ENCODE measurements at regions not wholly inside any gene's neighbourhood (a gene's known extent, or its start where the extent isn't known, plus 50 kb on each side); places are given as distances from the start of the nearest gene placed in this dataset.

DNA sequence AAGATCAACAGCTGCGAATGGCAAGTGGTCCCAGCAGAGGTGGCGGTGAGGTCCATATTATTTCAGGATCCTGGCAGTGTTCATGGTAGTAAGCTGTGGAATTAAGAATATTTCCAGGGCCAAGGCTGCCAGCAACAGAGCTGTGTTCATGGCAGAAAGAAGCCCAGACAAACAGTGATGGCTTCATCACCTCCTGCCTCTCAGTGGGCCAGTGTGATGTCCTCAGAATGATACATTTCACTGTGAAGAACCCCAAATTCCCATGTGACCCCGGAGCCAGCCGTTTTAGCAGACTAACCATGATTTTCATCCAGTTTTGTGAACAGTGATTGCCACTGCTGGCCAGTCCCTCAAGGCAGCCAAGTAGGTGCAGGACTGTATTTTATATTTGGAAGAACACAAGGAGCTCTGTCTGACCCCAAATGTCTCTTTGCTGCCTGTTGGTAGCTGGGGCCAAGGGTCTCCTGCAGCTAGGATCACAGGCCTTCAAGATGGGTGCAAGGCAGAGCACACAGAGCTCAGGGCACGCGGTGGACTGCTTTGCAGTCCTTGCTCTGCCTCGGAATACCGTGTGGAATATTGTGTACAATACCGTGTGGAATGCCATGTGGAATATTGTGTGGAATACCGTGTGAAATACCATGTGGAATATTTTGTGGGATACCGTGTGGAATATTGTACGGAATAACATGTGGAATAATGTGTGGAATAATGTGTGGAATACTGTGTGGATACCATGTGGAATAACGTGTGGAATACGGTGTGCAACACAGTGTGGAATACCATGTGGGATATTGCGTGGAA lies 132.3 kb upstream of the CHST15 start:
- DNase-seq = peak in 3 of 5 experiments; percentile 31 to 84 (median 43)

GRCh38 chr10:124225029-124225466 lies 131.7 kb upstream of the CHST15 start:
- DNase-seq = peak in 1 of 5 experiments; percentile 11

DNA sequence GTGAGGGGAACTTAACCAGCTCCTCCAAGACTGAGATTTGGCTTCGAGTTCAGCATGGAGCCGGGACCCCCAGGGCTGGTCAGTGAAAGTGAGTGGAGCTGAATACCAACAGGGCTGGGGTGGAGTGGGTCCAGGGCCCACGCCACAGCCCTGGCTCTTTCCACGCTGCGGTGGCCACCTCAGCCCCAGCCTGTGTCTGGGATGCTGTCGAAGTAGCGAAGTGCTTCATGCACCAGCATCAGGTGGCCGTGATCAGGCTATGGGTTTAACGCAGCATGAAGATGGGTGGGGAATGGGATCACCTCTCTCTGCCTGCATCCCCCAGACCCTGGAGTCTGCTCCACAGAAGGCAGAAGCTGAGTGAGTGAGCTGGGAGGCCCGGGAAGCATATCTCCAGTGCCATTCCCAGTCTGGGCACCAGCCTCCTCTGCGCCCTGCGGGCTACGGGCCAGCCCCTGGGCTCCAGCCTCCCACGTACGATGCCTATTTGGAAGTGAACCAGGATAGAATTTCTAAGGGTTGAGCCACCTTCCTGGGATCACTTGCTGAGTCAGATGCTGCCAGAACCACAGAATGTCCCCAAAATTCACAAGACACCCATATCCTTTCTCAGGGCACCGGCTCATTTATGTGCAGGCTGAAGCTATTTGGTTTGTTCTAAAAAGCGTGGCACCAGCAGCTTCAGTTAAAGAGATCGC lies 131.1 kb upstream of the CHST15 start:
- DNase-seq = peak in 1 of 5 experiments; percentile 24

DNA sequence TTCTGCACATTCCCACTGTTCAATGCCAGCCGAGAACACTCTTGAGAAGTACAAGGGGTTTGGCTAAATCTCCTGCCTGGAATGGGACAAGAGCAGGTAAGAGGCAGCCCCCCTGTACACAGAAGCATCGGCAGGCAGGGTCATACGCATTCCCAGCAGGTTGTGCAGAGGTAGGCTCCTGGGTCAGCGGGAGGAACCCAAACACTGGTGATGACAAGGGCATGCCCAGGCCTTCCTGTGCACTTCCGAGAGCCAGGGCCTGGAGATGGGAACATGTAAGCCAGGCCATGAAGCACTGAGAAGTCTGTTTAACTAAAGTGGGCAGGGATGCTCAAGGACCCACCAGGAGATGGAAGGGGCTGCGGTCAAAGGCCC lies 130.3 kb upstream of the CHST15 start:
- no peak for DNase-seq

- DNase-seq = no peak
These were observed 129.8 kb upstream of the CHST15 start for GRCh38 chr10:124222988-124223710.

DNA sequence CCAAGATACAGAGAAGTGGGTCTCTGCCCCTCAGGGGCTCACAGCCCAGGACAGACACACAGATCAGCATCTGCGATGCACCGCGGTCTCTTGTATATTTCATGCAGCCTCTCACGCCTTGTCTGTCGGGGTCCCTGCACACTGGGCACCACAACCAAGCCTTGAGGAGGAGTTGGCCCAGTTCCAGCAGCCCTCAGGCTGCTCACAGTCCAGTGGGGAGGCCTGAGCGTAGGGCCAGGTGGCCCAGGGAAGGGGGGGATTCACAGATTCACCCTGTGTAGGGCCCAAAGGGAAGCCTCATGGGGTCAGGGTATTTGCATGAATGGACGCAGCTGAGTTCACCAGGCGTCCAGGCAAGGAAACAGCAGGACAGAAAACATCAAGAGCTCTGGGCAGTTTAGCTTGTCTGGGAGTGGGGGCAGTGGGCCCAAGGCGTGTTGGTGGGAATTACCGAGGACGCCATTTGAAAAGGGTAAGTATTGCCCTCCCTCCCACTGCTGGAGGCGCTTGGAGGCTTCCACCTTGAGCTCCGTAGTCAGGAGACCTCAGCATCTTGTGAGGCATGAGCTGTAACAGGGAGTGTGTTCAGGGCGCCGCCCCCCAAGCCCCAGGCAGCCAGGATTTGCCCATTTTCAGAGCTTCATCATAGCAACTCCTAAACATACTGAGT lies 129.1 kb upstream of the CHST15 start:
- no peak for DNase-seq

- DNase-seq = peak in 1 of 5 experiments; percentile 21
These were observed 128.2 kb upstream of the CHST15 start for GRCh38 chr10:124221356-124222317.

DNA sequence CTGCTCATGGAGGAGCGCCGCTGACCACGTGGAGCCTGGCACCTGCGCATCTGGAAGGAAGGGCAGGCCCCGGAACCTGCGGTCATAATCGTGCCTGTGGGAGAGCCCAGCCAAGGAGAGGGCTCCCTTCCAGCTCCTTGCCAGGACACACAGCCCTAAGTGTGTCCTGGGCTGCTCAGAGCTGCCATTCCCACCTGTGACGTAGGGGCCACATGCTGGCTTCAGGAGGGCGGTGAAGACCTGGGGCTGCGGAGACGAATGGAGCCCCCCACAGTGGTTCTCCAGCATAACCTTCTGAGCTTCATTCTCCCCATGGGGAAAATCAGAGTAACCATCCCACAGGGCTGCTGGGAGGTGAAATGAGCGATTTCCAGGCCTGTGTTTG lies 127.6 kb upstream of the CHST15 start:
- no peak for DNase-seq

DNA sequence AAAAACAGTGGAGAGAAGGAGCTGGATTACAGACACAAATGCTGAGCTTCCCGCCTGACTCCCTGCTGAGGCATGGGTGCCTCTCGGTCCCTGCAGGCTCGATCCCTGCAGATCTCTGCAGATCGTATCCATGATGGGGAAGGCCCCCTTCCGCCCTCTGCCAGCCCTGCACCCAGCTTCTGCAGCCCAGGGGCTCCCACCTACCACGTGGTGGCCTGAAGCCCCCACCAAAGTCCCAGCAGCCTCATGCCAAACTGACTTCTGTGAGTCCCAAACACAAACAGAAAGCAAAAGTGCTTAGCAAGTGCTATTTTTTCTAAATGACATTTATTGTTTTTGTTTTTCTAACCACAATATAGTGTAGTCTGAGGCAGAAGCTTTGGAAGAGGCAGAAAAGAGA lies 127.1 kb upstream of the CHST15 start:
- no peak for DNase-seq

DNA sequence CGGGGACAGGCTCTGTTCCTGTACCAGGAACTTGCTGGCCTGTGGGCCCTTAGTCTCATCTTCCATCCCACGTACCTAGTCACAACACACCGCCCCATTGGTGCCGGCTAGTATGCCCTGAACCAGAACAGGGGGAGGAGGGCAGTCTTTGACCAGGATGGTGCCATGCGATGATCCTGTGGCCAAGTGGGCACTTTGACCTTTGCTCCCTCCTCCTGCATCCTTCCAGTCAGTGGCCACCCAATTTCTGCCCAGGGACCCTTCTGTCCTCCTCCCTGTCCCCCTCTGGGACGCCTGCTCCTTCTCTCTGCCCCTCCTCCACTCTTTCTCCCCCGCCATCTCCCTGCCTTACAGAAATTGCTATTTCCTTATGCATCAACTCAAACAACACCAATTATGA lies 126.3 kb upstream of the CHST15 start:
- DNase-seq = no peak

GRCh38 chr10:124219062-124219461 lies 125.7 kb upstream of the CHST15 start:
- DNase-seq = no peak

GRCh38 chr10:124217906-124218804 lies 124.8 kb upstream of the CHST15 start:
- no peak for DNase-seq

- no peak for DNase-seq
These were observed 123.6 kb upstream of the CHST15 start for GRCh38 chr10:124217031-124217430.

DNA sequence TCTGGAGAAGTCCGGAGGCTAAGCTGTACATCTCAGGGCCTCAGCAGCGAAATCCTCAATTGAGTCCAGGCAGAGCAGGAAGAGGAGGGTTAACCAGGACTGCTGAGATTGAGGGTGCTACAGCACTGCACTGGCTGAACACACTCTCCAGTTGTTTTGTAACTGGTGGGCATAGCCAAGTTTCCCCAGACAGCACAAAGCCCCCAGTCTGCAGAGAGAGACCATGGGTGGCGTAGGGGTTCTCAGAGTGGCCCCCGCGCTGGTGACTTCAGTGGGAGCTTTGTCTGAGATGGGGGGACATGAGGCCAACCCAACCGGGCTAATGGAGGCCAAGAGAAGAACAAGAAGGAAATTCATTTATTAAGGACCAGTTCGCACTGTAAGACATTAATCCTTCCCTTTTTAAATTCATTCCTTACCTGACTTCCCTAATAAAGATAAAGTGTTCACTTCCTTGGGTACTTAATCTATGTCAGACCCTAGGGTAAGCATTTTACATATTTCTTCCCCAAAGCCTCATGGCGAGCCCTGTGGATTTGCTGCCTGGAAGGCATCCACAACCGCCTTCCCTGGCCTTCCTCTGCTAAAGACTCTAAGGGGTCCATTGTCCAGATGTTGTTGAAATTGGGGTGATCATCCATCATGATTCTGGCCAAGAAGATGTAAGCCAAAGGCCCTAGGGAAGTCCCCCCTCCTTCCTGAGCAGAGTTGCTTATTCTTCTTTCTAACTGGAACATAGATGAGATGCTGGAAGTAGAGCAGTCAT lies 121.4 kb upstream of the CHST15 start:
- no peak for DNase-seq

DNA sequence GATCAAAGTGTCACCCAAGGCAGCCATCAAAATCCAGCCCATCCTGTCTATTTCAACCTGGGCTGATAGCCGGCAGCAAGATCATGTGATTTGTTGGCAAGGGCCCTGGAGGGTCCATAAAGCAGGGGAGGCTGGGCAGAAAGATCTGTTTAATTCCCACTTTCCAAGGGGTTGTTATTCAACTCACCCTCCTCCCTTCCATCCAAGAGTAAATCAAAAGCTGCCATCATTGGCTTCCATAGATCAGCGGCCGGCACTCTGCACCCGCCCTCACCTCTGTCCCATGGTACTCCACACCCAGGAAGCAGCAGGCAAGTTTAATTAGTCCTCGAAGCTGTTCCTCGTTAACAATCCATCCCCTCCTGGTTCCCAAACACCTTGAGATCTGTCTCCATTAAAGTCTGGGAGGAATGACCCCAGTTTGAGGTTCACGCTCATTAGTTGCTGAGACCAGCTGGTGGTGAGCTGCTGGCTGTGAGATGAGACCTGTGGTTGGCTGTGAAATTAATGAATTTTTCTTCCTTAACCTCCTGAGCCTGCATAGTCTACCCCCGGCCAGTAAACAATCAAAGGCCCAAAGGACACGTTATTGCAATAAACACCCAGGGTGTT lies 120.6 kb upstream of the CHST15 start:
- DNase-seq = no peak

GRCh38 chr10:124213471-124213870 lies 120.1 kb upstream of the CHST15 start:
- DNase-seq = no peak

DNA sequence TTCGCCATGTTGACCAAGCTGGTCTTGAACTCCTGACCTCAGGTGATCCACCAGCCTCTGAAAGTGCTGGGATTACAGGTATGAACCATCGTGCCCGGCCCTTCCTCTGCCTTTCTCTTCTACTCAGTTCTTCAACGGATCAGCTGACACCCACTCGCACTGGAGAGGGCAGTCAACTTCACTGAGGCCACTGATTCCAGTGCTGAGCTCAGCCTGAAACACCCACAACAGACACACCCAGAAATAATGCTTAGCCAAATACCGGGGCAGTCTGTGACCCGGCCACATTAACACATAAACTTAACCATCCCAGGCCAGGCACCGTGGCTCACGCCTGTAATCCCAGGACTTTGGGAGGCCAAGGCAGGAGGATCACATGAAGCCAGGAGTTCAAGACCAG lies 119.3 kb upstream of the CHST15 start:
- DNase-seq = no peak

GRCh38 chr10:124211921-124212320 lies 118.5 kb upstream of the CHST15 start:
- no peak for DNase-seq

GRCh38 chr10:124210263-124210662 lies 116.9 kb upstream of the CHST15 start:
- no peak for DNase-seq

Data from T-helper 2 cell (primary cell).